HL-60 (cell line): ENCODE measurements at regions not wholly inside any gene's neighbourhood (a gene's known extent, or its start where the extent isn't known, plus 50 kb on each side); places are given as distances from the start of the nearest gene placed in this dataset.

Experiments
- DNase-seq, 2 experiments: peaks; one replicate each; pipeline ENCODE4 v3.0.0-alpha.2; 2010 to 2020; ENCODE audit warnings: low read depth in 1 of 2, low spot score in 1 of 2
- H3K27ac ChIP-seq: fragments of 250-450 bp; sonication (Bioruptor Pico); replicated peaks from 2 replicates; pipeline ENCODE4 v1.5.1; 2020; ENCODE audit warnings: mild to moderate bottlenecking, moderate library complexity
- H3K27me3 ChIP-seq: fragments of 250-450 bp; sonication (Bioruptor Pico); 2 replicates; pipeline ENCODE4 v1.5.1; 2021; ENCODE audit warnings: mild to moderate bottlenecking, moderate library complexity; ENCODE audit not compliant: insufficient read depth, poor library complexity, severe bottlenecking
- H3K4me3 ChIP-seq: replicated peaks from 2 replicates; pipeline ENCODE4 v1.5.1; 2011; ENCODE audit warnings: mild to moderate bottlenecking, control low read depth, low read length; ENCODE audit not compliant: insufficient read depth
- CTCF ChIP-seq: IDR thresholded peaks from one replicate; pipeline ENCODE4 v1.5.1; 2011; ENCODE audit warnings: low read length, control low read depth, inconsistent platforms; ENCODE audit not compliant: insufficient read depth
- GABPA ChIP-seq: IDR thresholded peaks from 2 replicates; pipeline ENCODE4 v1.6.1; 2012; ENCODE audit warnings: low read depth
- POLR2AphosphoS5 ChIP-seq: IDR thresholded peaks from 2 replicates; pipeline ENCODE4 v1.6.1; 2012; ENCODE audit warnings: low read depth
- REST ChIP-seq: IDR thresholded peaks from 2 replicates; pipeline ENCODE4 v1.6.1; 2012; ENCODE audit warnings: low read depth; ENCODE audit not compliant: insufficient replicate concordance
- SPI1 ChIP-seq: IDR thresholded peaks from 2 replicates; pipeline ENCODE4 v1.6.1; 2012; ENCODE audit warnings: low read depth, mild to moderate bottlenecking, borderline replicate concordance

- DNase-seq = no peak
- H3K27ac ChIP-seq = no peak overlapping the region
- no peak overlapping the region for H3K4me3 ChIP-seq
- no peaks in the 10 kb centered on the region for H3K27me3 ChIP-seq
- TF ChIP-seq REST = no peak
- TF ChIP-seq CTCF = no peak
- no peak for TF ChIP-seq SPI1
- TF ChIP-seq POLR2AphosphoS5 = no peak
- TF ChIP-seq GABPA = no peak
These were observed 279.5 kb upstream of the PTGER4 start for GRCh38 chr5:40400245-40400644.

GRCh38 chr5:40399349-40399748 lies 280.4 kb upstream of the PTGER4 start:
- DNase-seq = no peak
- no peaks in the 10 kb centered on the region for H3K27me3 ChIP-seq
- H3K27ac ChIP-seq = no peak overlapping the region
- TF ChIP-seq CTCF (no peak), REST (no peak), SPI1 (no peak), POLR2AphosphoS5 (no peak), GABPA (no peak)
- H3K4me3 ChIP-seq = no peak overlapping the region

- no peak for TF ChIP-seq REST
- TF ChIP-seq GABPA = no peak
- no peak for TF ChIP-seq SPI1
- TF ChIP-seq CTCF = no peak
- TF ChIP-seq POLR2AphosphoS5 = no peak
- H3K4me3 ChIP-seq = no peak overlapping the region
- DNase-seq = no peak
- no peaks in the 10 kb centered on the region for H3K27me3 ChIP-seq
- H3K27ac ChIP-seq = no peak overlapping the region
These were observed 281.7 kb upstream of the PTGER4 start for GRCh38 chr5:40397976-40398375.
